HG02943 (cell line): ENCODE measurements at regions not wholly inside any gene's neighbourhood (a gene's known extent, or its start where the extent isn't known, plus 50 kb on each side); places are given as distances from the start of the nearest gene placed in this dataset.
"Not testable (repeated sequence)": the region's sequence is repeated elsewhere in the genome, so short reads cannot be mapped to it uniquely, and the experiment has no call there.

Experiments
- ATAC-seq: cut with Tn5 transposase; IDR thresholded peaks from one replicate; pipeline ENCODE4 v1.9.1; 2021; ENCODE audit warnings: mild to moderate bottlenecking, low read depth, moderate library complexity; ENCODE audit not compliant: unreplicated experiment

GRCh38 chr18:78418379-78418778, 561.2 kb upstream of the SALL3 start:
- ATAC-seq = no peak

DNA sequence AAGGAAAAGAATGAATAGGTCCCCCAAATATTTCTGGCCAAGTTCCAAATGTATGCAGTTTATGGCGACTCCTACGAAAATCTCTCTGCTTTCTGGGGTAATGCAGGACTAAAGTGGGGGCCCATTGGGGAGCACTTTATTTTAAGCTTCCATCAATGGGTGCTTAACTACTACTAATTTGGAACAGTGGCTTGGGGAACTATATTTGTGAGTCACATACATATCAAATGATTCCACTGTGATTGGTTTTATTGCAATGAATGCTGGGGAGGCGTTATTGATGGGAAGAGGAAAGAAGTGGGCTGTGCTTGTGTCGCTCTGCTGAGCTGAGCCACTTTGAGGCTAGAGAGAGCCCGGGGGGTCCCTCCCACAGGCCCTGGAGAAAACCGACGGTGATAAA, 560.4 kb upstream of the SALL3 start:
- ATAC-seq = no peak

- no peak for ATAC-seq
Observed at GRCh38 chr18:78420116-78420515, 559.5 kb upstream of the SALL3 start.

DNA sequence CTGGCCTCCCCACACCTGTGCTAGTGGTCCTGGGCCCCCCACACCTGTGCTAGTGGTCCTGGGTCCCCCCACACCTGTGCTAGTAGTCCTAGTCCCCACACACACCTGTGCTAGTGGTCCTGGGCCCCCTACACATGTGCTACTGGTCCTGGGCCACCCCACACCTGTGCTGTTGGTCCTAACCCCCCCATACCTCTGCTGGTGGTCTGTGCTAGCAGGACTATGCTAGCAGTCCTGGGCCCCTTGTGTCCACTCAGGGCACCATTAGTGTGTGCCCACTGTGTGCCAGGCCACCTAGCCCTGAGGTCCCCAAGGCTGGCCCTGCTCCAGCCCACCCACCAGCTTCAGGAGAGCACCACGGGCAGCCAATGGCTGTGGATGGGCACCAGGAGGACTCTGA, 558.2 kb upstream of the SALL3 start:
- ATAC-seq = no peak

DNA sequence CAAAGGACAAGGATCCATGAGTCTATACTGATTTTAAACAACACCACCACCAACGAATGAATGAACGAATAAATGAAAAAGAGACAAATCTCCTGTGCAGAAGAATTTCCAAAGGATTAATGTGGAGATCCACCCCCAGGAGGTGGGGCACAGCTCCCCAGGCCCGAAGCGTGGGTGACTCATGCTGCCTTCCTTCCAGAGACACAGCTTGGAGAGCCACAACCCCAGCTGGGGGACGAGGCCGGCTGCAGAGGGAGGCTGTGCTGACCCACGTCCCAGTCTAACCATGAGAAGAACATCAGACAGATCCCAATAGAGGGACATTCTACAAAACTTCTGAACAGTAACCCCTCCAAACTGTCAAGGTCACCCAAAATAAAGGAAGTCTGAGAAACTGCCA, 557.3 kb upstream of the SALL3 start:
- ATAC-seq = no peak

DNA sequence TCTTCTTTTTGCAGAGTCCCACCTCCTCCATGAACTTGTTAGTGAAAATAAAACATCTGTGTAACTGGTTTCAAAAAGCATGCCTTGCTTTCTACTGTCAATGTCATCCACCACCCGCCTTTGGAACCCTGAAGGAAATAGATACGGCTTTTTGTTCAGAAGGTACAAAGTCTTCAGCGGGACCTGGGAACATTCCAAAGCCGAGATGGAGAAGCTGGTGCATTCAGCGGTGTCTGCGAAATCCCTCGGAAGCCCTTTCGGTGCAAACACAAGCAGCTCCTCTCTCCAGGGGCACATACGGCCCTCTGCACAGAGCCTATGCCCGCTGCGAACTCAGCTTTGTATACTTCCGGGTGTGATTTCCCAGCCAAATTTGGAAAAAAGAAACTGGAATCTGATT, 555.8 kb upstream of the SALL3 start:
- no peak for ATAC-seq

GRCh38 chr18:78424403-78425018, 555.1 kb upstream of the SALL3 start:
- no peak for ATAC-seq

GRCh38 chr18:78425019-78425412, 554.6 kb upstream of the SALL3 start:
- ATAC-seq = no peak

DNA sequence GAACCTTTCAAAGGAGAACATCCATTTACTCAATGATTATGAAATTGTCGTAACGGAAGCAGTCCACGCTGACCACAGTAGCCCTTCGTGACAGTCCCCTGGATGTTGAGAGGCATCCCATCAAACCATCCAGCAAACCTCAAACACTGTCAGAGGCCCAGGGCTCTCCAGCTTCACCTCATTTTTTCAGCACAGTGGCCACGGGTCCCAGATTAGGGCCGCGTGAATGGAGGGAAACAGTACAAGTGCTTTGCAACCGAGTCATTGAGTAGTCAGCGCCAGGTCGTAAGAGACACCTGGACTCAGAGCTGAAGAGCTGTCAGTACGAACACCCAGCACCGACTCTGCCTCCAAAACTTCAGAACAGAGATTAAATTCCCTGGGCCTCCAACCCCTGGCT, 552.5 kb upstream of the SALL3 start:
- no peak for ATAC-seq

GRCh38 chr18:78429127-78430108, 550.2 kb upstream of the SALL3 start:
- no peak for ATAC-seq

- no peak for ATAC-seq
Observed at GRCh38 chr18:78430131-78430758, 549.4 kb upstream of the SALL3 start.

DNA sequence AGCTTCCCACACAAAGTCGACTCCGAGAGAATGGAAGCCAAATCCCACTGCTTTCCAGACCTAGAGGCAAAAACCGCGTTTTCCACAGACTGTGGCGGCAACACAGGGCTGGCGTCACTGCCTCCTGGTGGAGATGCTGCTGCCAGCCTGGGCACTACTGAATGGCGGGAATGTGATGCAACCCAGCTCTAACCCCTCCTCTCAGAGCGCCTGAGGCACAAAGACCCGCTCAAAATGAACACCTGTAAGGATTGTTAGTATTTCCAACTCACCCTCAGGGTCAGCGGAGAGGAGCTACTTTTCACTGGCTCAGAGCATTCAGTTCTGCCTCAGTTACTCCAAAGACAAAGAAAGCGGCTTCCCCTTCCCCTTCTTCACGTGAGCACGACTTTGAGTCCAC, 548.0 kb upstream of the SALL3 start:
- ATAC-seq = no peak

DNA sequence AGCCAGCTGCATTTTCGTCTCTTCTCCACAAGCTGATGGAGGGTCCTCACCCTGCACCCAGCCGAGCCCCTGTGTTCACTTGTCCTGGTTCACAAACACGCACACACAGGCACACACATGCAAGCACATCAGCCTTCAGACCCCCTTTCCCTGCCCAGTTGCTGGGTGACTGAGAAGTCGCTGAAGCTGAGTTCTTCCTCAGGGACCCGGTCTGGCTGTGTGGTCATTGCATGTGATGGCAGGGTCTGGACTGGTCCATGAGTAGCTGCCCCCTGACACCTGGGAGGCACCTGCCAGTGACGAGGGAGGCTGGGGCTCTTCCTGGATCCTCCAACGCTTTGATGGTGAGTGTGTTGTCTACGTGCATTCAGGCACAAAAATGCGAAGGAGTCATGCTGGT, 546.1 kb upstream of the SALL3 start:
- no peak for ATAC-seq

DNA sequence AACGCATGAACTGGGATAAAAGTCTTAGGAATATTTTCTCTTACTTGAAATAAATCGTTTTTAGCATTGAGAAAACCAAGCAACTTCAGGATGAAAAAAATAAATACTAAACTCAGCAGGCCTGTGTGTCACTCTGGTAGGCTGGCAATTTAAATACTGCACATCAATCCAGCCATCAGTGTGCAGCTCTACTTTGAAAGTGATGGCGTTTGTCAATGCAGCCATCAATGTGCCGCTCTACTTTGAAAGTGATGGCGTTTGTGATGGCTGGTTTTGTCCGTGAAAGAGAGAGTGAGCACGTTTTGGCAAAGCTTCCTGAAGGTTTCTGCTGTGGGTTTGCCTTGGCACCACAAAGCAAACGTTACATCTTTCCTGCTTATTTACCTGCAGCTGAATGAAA, 543.5 kb upstream of the SALL3 start:
- no peak for ATAC-seq

GRCh38 chr18:78438235-78438634, 541.4 kb upstream of the SALL3 start:
- not testable (repeated sequence) for ATAC-seq

- no peak for ATAC-seq
Observed at GRCh38 chr18:78445880-78446279, 533.7 kb upstream of the SALL3 start.

DNA sequence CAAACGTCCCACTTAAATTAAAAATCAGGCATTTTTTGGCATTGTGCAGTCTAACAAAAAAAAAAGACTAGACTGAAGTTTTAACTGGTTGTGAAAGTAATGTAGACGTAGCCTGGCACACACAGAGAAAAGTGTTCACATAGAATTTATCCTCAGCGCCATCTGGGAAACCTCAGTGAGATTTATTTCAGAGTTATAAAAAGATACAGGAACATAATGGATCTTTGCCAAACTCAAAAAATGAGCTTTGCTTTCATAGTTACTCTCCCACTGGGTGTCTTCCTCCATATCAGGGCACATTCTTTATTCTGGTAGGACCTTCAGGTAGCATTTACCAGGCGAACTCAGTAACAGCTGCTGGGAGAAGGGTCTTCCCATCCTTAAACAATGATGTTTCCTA, 532.4 kb upstream of the SALL3 start:
- no peak for ATAC-seq

DNA sequence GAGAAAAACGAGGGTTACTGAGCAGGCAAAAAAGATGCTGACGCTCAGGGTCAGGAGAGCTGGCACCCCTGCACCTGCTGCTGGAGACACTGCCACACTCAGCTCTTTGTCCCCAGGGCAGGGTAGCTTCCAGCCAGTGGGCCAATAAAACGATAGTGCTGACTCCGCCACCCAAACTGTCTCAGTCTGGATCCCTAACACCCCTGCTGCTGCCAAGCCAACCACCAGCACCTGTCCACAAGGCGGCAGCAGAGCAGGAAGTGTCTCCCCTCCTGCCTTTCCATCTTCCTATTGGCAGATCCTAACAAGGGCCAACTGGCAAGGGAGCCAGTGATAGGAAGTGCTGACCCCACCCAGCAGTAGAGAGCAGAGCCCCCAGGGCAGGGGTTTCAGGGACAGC, 531.5 kb upstream of the SALL3 start:
- ATAC-seq = no peak

DNA sequence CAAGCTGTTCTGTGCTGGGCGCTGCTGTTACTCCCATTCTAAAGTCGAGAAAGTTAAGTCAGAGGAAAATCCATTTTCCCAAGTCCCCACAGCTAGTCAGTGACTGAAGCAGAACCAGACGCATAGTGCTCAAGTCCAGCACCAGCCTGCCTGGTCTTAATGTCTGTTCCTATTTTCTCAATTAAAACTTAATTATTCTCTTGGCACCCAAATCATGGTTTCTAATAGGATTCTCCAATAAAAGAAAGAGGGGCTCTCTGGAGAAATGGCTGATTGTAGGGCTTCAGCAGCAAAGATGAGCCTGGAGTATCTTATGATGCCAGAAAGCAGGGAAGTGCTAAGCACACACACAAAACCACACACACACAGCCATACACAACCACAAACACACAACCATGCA, 531.0 kb upstream of the SALL3 start:
- ATAC-seq = no peak

DNA sequence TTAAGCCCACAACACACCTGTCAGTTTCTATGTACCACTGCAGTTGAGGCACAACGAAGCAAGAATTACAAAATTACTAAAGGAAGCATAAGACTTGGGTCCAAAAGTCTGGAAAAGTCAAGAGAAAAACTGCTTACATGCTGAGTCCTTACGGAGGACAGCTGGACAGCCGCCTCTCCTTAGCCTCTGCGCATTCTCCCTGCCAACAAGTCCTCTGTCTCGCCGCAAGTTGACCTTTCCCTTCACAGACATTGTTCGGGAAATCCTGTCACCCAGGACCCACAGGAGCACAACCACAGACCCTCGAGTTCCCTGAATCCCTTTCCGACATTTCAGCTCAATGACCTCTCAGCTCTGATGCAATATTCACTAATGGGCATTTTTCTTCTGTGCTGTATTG, 525.4 kb upstream of the SALL3 start:
- no peak for ATAC-seq

GRCh38 chr18:78455386-78455785, 524.2 kb upstream of the SALL3 start:
- ATAC-seq = no peak

DNA sequence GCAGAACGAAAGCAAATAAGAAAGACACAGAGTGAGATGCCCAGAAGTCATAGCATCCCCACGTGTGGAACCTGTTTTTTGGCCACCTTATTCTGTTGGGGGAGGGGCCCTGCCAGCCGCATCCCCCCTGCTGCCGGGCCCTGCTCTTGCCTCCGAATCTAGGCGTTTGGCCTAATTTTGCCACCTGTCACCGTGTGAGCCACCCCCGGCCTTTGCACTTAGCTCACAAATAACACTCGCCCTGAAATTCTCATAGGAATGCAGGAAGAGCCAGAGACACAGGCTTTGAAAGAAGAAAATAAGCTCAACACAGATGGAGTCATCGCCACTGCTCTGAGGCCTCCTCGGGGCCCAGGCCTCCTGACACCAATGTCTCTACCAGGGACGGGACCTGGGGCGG, 522.6 kb upstream of the SALL3 start:
- ATAC-seq = no peak
